ENCODE measurements at regions not wholly inside any gene's neighbourhood (a gene's known extent, or its start where the extent isn't known, plus 50 kb on each side); places are given as distances from the start of the nearest gene placed in this dataset.

- intact Hi-C loops (cut with DNase I; ENCODE audit: low total_unique reads), result no loop called here
- Histone ChIP-seq H3K27ac (no peak overlapping the region), H3K4me1 (no peaks in the 10 kb centered on the region), H3K36me3 (no peaks in the 10 kb centered on the region), H3K9me3 (no peaks in the 10 kb centered on the region), H3K4me3 (no peak overlapping the region), H3K27me3 (no peaks in the 10 kb centered on the region)
- TF ChIP-seq CTCF (IDR thresholded peaks at IDR 0.05), result no peak
- DNase-seq, result no peak
These were observed 763.2 kb upstream of the TENM4 start for GRCh38 chr11:80204021-80204420.

GRCh38 chr11:80196932-80197554 is 756.2 kb upstream of the TENM4 start:
- Histone ChIP-seq H3K4me1 (no peaks in the 10 kb centered on the region), H3K27me3 (no peaks in the 10 kb centered on the region), H3K9me3 (no peaks in the 10 kb centered on the region), H3K27ac (no peak overlapping the region), H3K36me3 (no peaks in the 10 kb centered on the region), H3K4me3 (no peak overlapping the region)
- DNase-seq, result no peak
- no peak for TF ChIP-seq CTCF (IDR thresholded peaks at IDR 0.05)
- intact Hi-C loops (cut with DNase I; ENCODE audit: low total_unique reads), result no loop called here

GRCh38 chr11:80196041-80196440 is 755.2 kb upstream of the TENM4 start:
- intact Hi-C loops (cut with DNase I; ENCODE audit: low total_unique reads), result no loop called here
- no peak for TF ChIP-seq CTCF (IDR thresholded peaks at IDR 0.05)
- DNase-seq, result no peak
- H3K4me3 ChIP-seq, result no peak overlapping the region
- no peaks in the 10 kb centered on the region for H3K4me1 ChIP-seq
- H3K36me3 ChIP-seq, result no peaks in the 10 kb centered on the region
- H3K27me3 ChIP-seq, result no peaks in the 10 kb centered on the region
- H3K9me3 ChIP-seq, result no peaks in the 10 kb centered on the region
- no peak overlapping the region for H3K27ac ChIP-seq

GRCh38 chr11:80194625-80195024 is 753.8 kb upstream of the TENM4 start:
- H3K27ac ChIP-seq, result no peak overlapping the region
- no peak for DNase-seq
- TF ChIP-seq CTCF (IDR thresholded peaks at IDR 0.05), result no peak
- H3K27me3 ChIP-seq, result no peaks in the 10 kb centered on the region
- H3K4me1 ChIP-seq, result no peaks in the 10 kb centered on the region
- intact Hi-C loops (cut with DNase I; ENCODE audit: low total_unique reads), result no loop called here
- H3K4me3 ChIP-seq, result no peak overlapping the region
- no peaks in the 10 kb centered on the region for H3K9me3 ChIP-seq
- no peaks in the 10 kb centered on the region for H3K36me3 ChIP-seq

GRCh38 chr11:80194016-80194415 is 753.2 kb upstream of the TENM4 start:
- no peak overlapping the region for H3K27ac ChIP-seq
- intact Hi-C loops (cut with DNase I; ENCODE audit: low total_unique reads), result no loop called here
- H3K36me3 ChIP-seq, result no peaks in the 10 kb centered on the region
- no peak for DNase-seq
- no peak for TF ChIP-seq CTCF (IDR thresholded peaks at IDR 0.05)
- no peaks in the 10 kb centered on the region for H3K27me3 ChIP-seq
- no peak overlapping the region for H3K4me3 ChIP-seq
- no peaks in the 10 kb centered on the region for H3K9me3 ChIP-seq
- no peaks in the 10 kb centered on the region for H3K4me1 ChIP-seq

All from tibial artery (tissue), 4 donors.